H54 (cell line): ENCODE measurements at regions not wholly inside any gene's neighbourhood (a gene's known extent, or its start where the extent isn't known, plus 50 kb on each side); places are given as distances from the start of the nearest gene placed in this dataset.
"Not testable (repeated sequence)": the region's sequence is repeated elsewhere in the genome, so short reads cannot be mapped to it uniquely, and the experiment has no call there.

ENCODE experiments used
- DNase-seq: peaks from one replicate; pipeline ENCODE4 v3.0.0; 2011; ENCODE audit warnings: low spot score, mixed read lengths; ENCODE audit not compliant: insufficient read length
- FAIRE-seq: peaks from 3 replicates; lab custom pipeline; 2011; peaks lifted over from hg19 to GRCh38; lab: Jason Lieb, UNC
- POLR2A ChIP-seq: IDR thresholded peaks from 2 replicates; pipeline ENCODE4 v1.6.1; 2011; ENCODE audit warnings: low read depth, mild to moderate bottlenecking, low read length

DNA sequence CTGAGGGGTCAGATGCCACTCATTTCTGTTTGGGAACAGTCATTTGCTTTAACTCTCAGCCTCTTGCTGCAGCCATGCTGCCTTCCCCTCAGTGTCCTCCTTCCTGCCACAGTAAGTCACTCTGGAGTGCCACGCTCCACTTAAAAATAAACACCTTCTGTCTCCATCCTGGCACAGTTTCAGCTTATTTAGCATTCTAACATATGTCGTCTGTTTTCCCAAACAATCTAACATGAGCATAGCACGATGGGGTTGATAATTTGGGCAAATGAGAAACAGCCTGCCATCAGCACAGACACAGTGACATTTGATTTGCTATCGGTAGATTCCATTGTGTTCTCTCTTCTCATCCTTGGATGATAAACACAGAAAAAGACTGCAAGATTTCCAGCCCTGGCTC lies 768.6 kb downstream of the UQCRFS1 start:
- DNase-seq, result no peak
- no peak for TF ChIP-seq POLR2A
- FAIRE-seq, result no peak

DNA sequence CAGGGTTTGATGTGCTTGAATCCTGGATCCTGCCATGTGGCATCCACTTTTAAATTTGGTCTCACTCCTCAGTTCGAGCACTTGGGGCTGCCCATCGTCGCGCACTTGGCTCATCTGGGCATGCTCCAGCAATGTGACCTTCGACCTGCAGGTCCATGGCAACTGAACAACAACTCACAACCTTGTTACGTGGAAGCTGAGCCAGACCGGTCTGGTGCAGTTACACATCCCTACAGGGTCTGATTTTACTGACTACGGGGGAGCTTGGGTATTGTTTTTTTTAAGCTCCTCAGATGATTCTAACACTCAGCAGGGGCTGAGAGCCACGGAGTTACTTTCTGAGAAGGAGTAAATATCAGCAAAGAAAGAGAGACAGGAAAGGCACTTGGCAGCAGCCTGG lies 769.6 kb downstream of the UQCRFS1 start:
- TF ChIP-seq POLR2A, result no peak
- DNase-seq (no peak), FAIRE-seq (no peak)

DNA sequence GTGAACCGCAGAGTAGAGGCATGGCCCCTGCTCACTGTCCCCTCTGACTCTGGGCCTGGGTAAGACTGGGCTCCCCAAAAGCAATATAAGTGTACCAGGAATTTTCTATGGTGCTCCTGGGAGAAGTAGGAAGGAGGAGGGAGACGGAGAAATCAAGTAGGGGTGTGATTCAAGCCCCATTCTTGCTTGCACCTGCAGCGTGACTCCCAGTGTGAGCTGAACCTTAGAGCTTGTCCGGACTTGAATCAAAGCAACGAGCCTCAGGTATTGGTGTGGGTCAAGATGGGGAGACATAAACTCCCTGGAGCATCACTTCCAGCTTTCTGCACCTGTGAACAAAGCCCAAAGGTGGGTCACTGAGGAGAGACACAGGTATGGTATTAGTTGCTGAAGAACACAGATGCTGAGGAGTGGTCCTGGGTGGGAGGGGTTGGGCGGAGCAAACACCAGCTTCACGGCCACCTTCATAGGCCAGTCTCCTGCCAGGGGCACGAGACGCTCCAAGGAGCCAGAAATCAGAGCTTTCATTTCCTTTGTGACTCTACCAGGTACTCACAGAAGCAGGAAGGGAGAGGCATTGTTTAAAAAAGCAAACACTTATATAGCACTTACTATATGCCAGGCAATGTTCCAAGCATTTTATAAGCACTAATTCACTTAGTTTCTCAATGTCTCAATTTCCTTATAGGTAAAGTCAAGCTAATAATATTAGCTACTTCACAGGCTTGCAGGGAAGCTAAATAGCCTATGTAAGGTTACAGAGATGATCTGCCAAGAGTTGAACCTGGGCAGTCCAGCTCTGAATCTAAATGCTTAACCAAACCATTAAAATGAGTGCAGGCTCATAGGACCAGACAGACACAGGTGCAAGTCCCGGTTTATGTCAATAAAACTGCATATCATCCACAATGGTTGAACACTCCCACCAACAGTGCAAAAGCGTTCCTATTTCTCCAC lies 775.3 kb downstream of the UQCRFS1 start:
- DNase-seq (no peak), FAIRE-seq (no peak)
- TF ChIP-seq POLR2A, result no peak

DNA sequence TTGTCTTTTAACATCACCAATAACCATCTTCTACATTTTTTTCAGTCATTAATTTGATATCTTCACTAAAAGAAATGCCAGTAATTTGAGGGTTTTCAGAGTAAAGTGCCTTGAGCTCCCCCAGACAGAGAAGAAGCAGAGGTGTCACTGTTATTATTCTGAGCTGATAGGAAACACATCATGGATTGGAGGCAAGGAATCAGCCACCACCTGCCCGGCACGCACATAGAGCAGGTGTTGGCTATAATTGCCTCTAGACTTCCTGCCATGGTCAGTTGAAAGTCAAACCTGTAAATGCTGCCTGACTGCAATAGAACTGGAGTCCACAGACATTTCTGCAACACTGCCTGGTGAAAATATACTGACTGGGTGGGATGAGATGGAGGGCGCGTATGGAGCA lies 776.6 kb downstream of the UQCRFS1 start:
- TF ChIP-seq POLR2A, result no peak
- FAIRE-seq (no peak), DNase-seq (no peak)

DNA sequence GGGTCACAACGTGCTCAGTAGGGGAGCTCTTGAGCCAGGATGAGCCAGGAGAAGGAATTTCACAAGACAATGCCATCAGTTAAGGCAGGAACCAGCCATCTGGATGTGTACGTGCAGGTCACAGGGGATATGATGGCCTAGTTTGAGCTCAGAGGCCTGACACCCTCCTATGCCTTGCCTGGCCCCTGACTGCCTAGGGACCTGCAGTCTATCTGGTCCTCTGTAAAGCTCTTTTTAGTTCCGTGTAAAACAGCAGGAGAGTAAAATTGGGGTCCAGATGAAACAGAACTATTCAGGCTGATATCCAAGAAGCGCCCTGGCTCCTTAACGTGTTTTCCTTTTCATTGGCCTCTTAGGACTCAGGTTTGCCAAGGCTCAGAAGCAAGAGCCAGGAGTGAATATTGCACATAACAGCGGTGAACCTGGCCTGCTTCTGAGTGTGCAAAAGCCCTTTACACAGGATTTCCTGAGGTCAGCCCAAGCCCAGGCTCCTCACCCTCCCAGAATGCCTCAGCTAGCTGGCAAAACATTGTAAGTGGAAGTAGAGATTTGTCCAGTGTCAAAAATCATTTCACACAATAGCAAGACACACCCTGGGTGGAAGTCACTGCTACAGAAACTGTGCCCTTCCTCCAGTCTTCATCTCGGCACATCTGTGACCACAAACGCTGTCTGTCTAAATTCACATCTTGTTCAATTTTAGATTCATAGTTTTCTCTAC lies 777.2 kb downstream of the UQCRFS1 start:
- TF ChIP-seq POLR2A, result no peak
- FAIRE-seq (no peak), DNase-seq (no peak)

DNA sequence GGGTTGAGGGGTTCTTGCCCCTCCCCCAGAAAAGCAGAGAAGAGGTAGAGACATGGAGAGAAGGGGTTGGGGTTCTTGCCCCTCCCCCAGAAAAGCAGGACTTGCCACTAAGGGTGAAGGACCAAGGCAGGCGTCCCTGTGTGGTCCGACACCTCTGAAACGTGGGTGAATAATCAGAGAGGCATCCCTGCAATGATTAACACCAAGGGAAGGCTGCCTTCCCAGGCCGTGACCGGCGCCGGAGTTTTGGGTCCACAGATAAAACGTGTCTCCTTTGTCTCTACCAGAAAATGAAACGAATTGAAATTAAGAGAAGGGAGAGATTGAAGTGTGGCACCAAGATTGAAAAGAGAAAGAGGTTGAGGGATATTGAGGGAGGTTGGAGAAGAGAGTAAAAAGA lies 778.2 kb downstream of the UQCRFS1 start:
- not testable (repeated sequence) for DNase-seq

DNA sequence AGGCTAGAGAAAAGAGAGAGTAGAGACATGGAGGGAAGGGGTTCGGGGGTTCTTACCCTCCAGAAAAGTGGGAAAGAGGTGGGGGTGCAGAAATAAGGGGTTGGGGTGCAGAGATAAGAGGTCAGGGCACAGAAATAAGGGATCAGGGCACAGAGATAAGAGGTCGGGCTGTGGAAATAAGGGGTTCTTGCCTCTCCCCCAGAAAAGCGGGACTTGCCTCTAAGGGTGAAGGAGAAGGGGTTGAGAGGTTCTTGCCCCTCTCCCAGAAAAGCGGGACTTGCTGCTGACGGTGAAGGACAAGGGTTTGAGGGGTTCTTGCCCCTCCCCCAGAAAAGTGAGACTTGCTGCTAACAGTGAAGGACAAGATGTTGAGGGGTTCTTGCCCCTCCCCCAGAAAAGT lies 778.6 kb downstream of the UQCRFS1 start:
- DNase-seq, FAIRE-seq: not testable (repeated sequence)

More for the DNA sequence above, 778.2 kb downstream of the UQCRFS1 start:
- FAIRE-seq, result not testable (repeated sequence)

DNA sequence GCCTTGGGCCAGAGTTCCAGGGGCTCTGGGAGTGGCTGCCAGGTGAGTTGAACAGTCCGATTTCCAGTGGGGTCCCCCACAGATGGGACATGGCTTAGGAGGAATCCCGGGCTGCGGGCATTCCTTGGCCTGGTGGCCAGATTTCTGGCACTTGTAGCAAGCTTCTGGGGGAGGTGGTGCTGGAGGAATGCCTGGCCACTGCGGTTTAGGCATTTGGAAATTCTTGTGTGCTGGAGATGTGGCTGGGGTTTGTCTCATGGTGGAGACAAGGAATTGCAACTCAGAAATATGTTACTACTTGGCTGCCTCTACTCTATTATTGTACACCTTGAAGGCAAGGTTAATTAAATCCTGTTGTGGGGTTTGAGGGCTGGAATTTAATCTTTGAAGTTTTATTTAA lies 779.8 kb downstream of the UQCRFS1 start:
- not testable (repeated sequence) for DNase-seq, FAIRE-seq

DNA sequence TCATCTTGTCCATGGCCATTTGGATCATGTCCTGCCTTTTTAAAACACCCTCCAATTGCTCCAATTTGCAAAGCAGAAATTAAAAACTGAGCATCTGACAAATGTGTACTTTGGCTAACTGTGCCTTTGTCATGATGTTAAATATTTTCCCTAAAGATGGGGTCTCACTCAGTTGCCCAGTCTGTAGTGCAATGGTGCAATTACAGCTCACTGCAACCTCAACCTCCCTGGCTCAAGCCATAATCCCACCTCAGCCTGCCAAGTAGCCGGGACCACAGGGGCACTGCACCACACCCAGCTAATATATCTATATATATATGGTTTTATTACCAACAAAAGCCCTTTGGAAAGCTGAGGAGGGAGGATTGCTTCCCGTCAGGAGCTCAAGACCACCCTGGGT lies 782.7 kb downstream of the UQCRFS1 start:
- no peak for TF ChIP-seq POLR2A
- DNase-seq (no peak), FAIRE-seq (no peak)

DNA sequence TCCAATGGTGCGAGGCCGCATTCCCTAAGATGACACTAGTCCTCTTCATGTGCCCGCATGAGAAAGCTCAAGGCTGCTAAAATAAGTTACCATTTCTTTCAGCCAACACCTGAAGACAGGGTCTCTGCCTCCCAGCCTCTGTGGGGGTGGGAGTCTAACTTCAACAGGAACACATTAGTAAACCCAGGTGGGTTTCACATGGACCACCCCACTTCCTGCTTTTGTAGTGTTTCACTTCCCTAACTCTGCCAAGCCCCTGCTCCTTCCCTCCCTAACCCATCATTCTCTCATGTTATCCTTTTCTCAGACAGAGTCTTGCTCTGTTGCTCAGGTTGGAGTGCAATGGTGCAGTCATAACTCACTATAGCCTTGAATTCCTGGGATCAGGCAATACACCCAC lies 783.6 kb downstream of the UQCRFS1 start:
- FAIRE-seq, result no peak
- no peak for DNase-seq
- TF ChIP-seq POLR2A, result no peak

DNA sequence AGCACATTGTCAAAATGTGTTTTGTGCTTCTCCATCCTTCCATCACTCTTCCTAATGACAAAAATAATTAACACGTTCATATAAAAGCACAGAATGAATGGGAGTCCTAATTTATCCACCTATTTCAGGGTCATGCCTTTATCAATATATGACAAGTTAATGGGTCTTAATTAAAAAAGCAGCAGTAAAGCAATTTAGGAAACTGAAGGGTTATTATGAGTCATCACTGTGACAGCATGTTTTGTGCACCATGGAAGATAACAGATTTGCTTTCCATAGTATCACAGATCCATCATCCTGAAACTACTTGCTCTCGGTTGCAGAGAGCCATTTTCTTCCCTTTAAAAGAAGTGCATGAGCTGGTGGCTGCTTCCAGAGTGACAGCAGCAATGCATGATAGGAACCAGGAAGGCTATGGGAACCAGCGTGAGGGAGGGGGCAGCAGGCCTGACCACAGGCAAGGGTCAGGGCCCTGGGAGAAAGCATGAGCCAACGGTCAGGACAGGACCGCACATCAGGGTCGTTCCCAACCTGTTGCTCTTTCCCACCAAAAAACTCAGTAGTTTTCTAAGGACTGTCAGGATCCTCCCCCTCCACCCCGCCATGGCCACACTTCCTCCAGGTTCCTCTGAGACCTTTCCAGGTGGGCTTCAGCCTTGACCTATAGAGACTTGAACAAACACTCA lies 784.1 kb downstream of the UQCRFS1 start:
- no peak for TF ChIP-seq POLR2A
- DNase-seq (no peak), FAIRE-seq (no peak)

DNA sequence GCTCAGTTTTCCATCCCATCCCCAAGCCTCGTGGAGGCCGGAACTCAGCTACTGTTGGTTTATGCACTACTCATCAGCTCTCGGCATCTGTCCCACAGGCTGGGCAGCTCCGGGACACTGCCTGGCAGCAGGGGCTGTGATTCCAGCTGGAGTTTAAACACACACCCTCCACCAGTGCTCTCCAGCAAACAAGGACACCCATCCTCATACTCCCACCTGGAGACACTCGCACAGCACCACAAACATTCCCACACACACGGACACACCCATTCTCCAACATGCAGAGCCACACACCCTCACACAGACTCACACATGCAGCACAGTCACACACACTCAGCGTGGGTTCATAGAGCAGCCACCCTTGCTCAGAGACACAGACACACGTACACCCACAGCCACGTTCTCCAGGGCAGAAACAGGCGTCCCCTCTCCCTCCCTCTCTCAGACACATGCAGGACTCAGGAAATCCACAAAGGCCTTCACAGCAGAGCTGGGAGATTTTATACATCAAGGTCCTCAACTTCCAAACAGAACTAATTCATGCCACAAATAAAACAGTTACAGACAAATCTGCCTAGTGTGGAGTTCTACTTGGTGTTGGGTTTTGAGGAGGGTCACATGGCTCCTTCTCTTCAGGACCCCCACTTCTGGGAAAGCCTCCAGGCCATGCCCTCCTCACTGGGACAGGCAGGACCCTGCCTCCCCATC lies 785.4 kb downstream of the UQCRFS1 start:
- FAIRE-seq, result no peak
- no peak for TF ChIP-seq POLR2A
- no peak for DNase-seq

DNA sequence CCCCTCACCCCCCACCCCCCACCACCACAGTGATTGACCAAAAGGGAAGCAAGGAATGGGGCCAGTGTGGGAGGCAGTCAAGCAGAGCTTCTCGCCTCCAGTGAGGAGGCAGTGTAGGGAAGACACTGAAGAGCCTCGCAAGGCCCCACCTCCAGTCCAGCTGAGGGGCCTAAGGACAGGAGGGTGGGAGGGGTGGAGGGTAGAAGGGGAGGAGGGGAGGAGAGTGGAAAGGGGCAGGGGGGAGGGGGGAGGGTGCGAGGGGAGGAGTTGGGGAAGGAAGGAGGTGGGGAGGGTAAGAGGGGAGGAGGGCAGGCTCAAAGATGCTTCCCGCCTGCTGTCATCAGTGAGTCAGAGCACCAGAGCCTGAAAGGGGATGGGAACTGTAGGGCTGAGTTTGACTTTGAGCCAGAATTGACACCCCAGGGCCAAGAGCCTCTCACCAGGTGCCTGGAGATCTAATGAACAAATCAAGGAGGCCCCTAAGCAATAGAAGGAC lies 786.2 kb downstream of the UQCRFS1 start:
- FAIRE-seq (no peak), DNase-seq (peak; percentile 31)
- no peak for TF ChIP-seq POLR2A
